ENCODE measurements at regions not wholly inside any gene's neighbourhood (a gene's known extent, or its start where the extent isn't known, plus 50 kb on each side); places are given as distances from the start of the nearest gene placed in this dataset.

- BruUV-seq (replicated peaks) = no TSS peak
These were observed 131.7 kb upstream of the MLIP start for GRCh38 chr6:53979468-53980067.

GRCh38 chr6:53982366-53983050, 128.7 kb upstream of the MLIP start:
- Histone ChIP-seq H3K4me1 (no peaks in the 10 kb centered on the region), H3K4me3 (ENCODE audit: low read depth, low read length) (no peak overlapping the region), H3K9me3 (no peaks in the 10 kb centered on the region), H3K36me3 (ENCODE audit: control insufficient read depth, insufficient read depth, low read length) (no peaks in the 10 kb centered on the region), H3K27me3 (replicated peaks; ENCODE audit: control insufficient read depth, insufficient read depth, low read length) (no peaks in the 10 kb centered on the region)
- Mint-ChIP-seq H3K27me3 (ENCODE audit: insufficient read depth, unreplicated experiment) (no peaks in the 10 kb centered on the region), H3K27ac (ENCODE audit: unreplicated experiment) (no peak overlapping the region), H3K4me1 (ENCODE audit: low read depth, unreplicated experiment) (peaks cover 9% of the 10 kb centered on the region), H3K9me3 (ENCODE audit: unreplicated experiment) (no peaks in the 10 kb centered on the region), H3K4me3 (ENCODE audit: unreplicated experiment) (no peak overlapping the region), H3K36me3 (ENCODE audit: insufficient read depth, unreplicated experiment) (no peaks in the 10 kb centered on the region)
- CTCF ChIA-PET = no interaction called here
- no TSS peak for BruUV-seq (replicated peaks)
- no peak for TF ChIP-seq CTCF (IDR thresholded peaks at IDR 0.05; ENCODE audit: insufficient read depth in 1 of 2, low read depth in 1 of 2, low read length in 1 of 2, severe bottlenecking in 1 of 2, unreplicated experiment in 1 of 2)
- no peak for DNase-seq
- intact Hi-C loops (cut with micrococcal nuclease; ENCODE audit: unreplicated experiment) = loop anchor here (10.0 kb wide), 1 partner anchor 732 kb away; no protein-coding TSS in a partner anchor
- POLR2A ChIA-PET = no interaction called here

More at GRCh38 chr6:53979468-53980067, 131.7 kb upstream of the MLIP start:
- no peak overlapping the region for H3K27ac Mint-ChIP-seq (ENCODE audit: unreplicated experiment)
- CTCF ChIA-PET = no interaction called here
- TF ChIP-seq CTCF (IDR thresholded peaks at IDR 0.05; ENCODE audit: insufficient read depth in 1 of 2, low read depth in 1 of 2, low read length in 1 of 2, severe bottlenecking in 1 of 2, unreplicated experiment in 1 of 2) = peak; percentile 73 to 77
- POLR2A ChIA-PET = no interaction called here
- Histone ChIP-seq H3K4me3 (ENCODE audit: low read depth, low read length) (no peak overlapping the region), H3K9me3 (no peaks in the 10 kb centered on the region), H3K36me3 (ENCODE audit: control insufficient read depth, insufficient read depth, low read length) (no peaks in the 10 kb centered on the region), H3K4me1 (no peaks in the 10 kb centered on the region), H3K27me3 (replicated peaks; ENCODE audit: control insufficient read depth, insufficient read depth, low read length) (no peaks in the 10 kb centered on the region)
- no peaks in the 10 kb centered on the region for H3K9me3 Mint-ChIP-seq (ENCODE audit: unreplicated experiment)
- H3K4me1 Mint-ChIP-seq (ENCODE audit: low read depth, unreplicated experiment) = no peaks in the 10 kb centered on the region
- H3K36me3 Mint-ChIP-seq (ENCODE audit: insufficient read depth, unreplicated experiment) = no peaks in the 10 kb centered on the region
- DNase-seq = peak in 1 of 2 experiments; percentile 53
- no peak overlapping the region for H3K4me3 Mint-ChIP-seq (ENCODE audit: unreplicated experiment)
- no peaks in the 10 kb centered on the region for H3K27me3 Mint-ChIP-seq (ENCODE audit: insufficient read depth, unreplicated experiment)
- intact Hi-C loops (cut with micrococcal nuclease; ENCODE audit: unreplicated experiment) = loop anchor here (2.0 to 10.0 kb wide), 2 partner anchors 289 to 735 kb away; no protein-coding TSS in a partner anchor

- Histone ChIP-seq H3K4me1 (no peaks in the 10 kb centered on the region), H3K27me3 (replicated peaks; ENCODE audit: control insufficient read depth, insufficient read depth, low read length) (no peaks in the 10 kb centered on the region), H3K4me3 (ENCODE audit: low read depth, low read length) (no peak overlapping the region), H3K36me3 (ENCODE audit: control insufficient read depth, insufficient read depth, low read length) (no peaks in the 10 kb centered on the region), H3K9me3 (no peaks in the 10 kb centered on the region)
- no peak overlapping the region for H3K27ac Mint-ChIP-seq (ENCODE audit: unreplicated experiment)
- TF ChIP-seq CTCF (IDR thresholded peaks at IDR 0.05; ENCODE audit: insufficient read depth in 1 of 2, low read depth in 1 of 2, low read length in 1 of 2, severe bottlenecking in 1 of 2, unreplicated experiment in 1 of 2) = no peak
- peaks cover 9% of the 10 kb centered on the region for H3K4me1 Mint-ChIP-seq (ENCODE audit: low read depth, unreplicated experiment)
- POLR2A ChIA-PET = no interaction called here
- no peaks in the 10 kb centered on the region for H3K9me3 Mint-ChIP-seq (ENCODE audit: unreplicated experiment)
- intact Hi-C loops (cut with micrococcal nuclease; ENCODE audit: unreplicated experiment) = loop anchor here (10.0 kb wide), 1 partner anchor 732 kb away; no protein-coding TSS in a partner anchor
- BruUV-seq (replicated peaks) = no TSS peak
- CTCF ChIA-PET = no interaction called here
- no peak overlapping the region for H3K4me3 Mint-ChIP-seq (ENCODE audit: unreplicated experiment)
- no peaks in the 10 kb centered on the region for H3K36me3 Mint-ChIP-seq (ENCODE audit: insufficient read depth, unreplicated experiment)
- no peak for DNase-seq
- H3K27me3 Mint-ChIP-seq (ENCODE audit: insufficient read depth, unreplicated experiment) = no peaks in the 10 kb centered on the region
These were observed 127.9 kb upstream of the MLIP start for GRCh38 chr6:53983301-53983700.
